A673 (cell line): ENCODE measurements at regions not wholly inside any gene's neighbourhood (a gene's known extent, or its start where the extent isn't known, plus 50 kb on each side); places are given as distances from the start of the nearest gene placed in this dataset.

ENCODE experiments used
- BruUV-seq: library from RNA; stranded (reverse); fragments of 400-500 nt; replicated peaks from 2 replicates; lab custom pipeline; 2021; lab: Mats Ljungman, UMichigan
- CTCF ChIA-PET: fragments of 300-600 bp; sonication (Branson Sonifier 250); formaldehyde crosslinking; loops from one replicate; lab custom pipeline; 2022; ENCODE audit warnings: antibody characterized with exemption; lab: Charles Lee
- POLR2A ChIA-PET: fragments of 300-600 bp; sonication (Branson Sonifier 250); formaldehyde crosslinking; loops from one replicate; lab custom pipeline; 2022; ENCODE audit warnings: antibody characterized with exemption; ENCODE audit not compliant: low non-redundant PET; lab: Charles Lee
- DNase-seq: peaks from one replicate; pipeline ENCODE4 v3.0.0-alpha.2; 2015; ENCODE audit warnings: low spot score
- H3K27ac ChIP-seq: fragments of 200-600 bp; sonication (generic); 2 replicates; pipeline ENCODE4 v1.5.1; 2016; ENCODE audit warnings: mixed run types, low read depth, mild to moderate bottlenecking, mixed read lengths, antibody characterized with exemption, low read length; ENCODE audit not compliant: poor library complexity, severe bottlenecking
- H3K27me3 ChIP-seq: fragments of 200-600 bp; sonication (generic); replicated peaks from 2 replicates; pipeline ENCODE4 v1.6.1; 2017; ENCODE audit warnings: mixed run types, low read depth, mild to moderate bottlenecking, mixed read lengths, antibody characterized with exemption, low read length; ENCODE audit not compliant: insufficient read depth, poor library complexity
- H3K36me3 ChIP-seq: fragments of 200-600 bp; sonication (generic); 2 replicates; pipeline ENCODE4 v1.6.1; 2016; ENCODE audit warnings: mixed run types, mild to moderate bottlenecking, mixed read lengths, antibody characterized with exemption, low read length; ENCODE audit not compliant: insufficient read depth, poor library complexity, severe bottlenecking
- H3K4me1 ChIP-seq: fragments of 200-600 bp; sonication (generic); 2 replicates; pipeline ENCODE4 v1.6.1; 2017; ENCODE audit warnings: mixed run types, mild to moderate bottlenecking, mixed read lengths, antibody characterized with exemption, low read length; ENCODE audit not compliant: insufficient read depth, poor library complexity, severe bottlenecking
- H3K4me3 ChIP-seq: fragments of 200-600 bp; sonication (generic); 2 replicates; pipeline ENCODE4 v1.5.1; 2016; ENCODE audit warnings: low read depth, mixed run types, mild to moderate bottlenecking, mixed read lengths, low read length; ENCODE audit not compliant: poor library complexity, severe bottlenecking
- H3K9me3 ChIP-seq: fragments of 200-600 bp; sonication (generic); 2 replicates; pipeline ENCODE4 v1.6.1; 2016; ENCODE audit warnings: mixed run types, low read depth, mild to moderate bottlenecking, mixed read lengths, antibody characterized with exemption, low read length; ENCODE audit not compliant: poor library complexity, severe bottlenecking
- EZH2 ChIP-seq: fragments of 200-600 bp; sonication (generic); IDR thresholded peaks from 2 replicates; pipeline ENCODE4 v1.6.1; 2017; ENCODE audit warnings: borderline replicate concordance, low read depth, mild to moderate bottlenecking, mixed read lengths, antibody characterized with exemption, low read length; ENCODE audit not compliant: poor library complexity, severe bottlenecking
- intact Hi-C: fragments of 100-400 bp; cut with micrococcal nuclease; formaldehyde crosslinking; loops from one replicate; pipeline ENCODE4 v1.10.0; 2022; ENCODE audit not compliant: unreplicated experiment
- TF ChIP-seq, protein P1 (sequence below): fragments of 300-800, 200-600 bp; sonication (generic); conservative IDR thresholded peaks from 2 replicates; pipeline ENCODE4 v1.5.1; 2017; ENCODE audit warnings: low read depth, mild to moderate bottlenecking, antibody characterized with exemption, low read length, moderate library complexity, mixed read lengths

DNA sequence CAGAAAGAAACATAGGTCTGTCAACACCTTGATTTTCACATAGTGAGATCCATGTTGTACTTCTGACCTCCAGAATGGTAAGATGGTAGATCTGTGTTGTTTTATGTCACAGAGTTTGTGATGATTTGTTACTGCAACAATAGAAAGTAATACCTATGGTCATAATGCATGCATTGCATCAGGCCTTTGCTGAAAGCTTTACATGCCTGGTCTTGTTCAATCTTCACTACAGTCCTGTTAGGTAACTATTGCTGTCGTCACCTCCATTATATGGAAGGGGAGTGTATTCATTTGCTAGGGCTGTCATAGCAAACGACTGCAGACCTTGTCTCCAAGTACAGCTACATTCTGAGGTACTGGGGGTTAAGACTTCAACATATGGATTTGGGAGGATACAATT is 243.5 kb downstream of the ANAPC1 start:
- TF ChIP-seq, protein P1, sequence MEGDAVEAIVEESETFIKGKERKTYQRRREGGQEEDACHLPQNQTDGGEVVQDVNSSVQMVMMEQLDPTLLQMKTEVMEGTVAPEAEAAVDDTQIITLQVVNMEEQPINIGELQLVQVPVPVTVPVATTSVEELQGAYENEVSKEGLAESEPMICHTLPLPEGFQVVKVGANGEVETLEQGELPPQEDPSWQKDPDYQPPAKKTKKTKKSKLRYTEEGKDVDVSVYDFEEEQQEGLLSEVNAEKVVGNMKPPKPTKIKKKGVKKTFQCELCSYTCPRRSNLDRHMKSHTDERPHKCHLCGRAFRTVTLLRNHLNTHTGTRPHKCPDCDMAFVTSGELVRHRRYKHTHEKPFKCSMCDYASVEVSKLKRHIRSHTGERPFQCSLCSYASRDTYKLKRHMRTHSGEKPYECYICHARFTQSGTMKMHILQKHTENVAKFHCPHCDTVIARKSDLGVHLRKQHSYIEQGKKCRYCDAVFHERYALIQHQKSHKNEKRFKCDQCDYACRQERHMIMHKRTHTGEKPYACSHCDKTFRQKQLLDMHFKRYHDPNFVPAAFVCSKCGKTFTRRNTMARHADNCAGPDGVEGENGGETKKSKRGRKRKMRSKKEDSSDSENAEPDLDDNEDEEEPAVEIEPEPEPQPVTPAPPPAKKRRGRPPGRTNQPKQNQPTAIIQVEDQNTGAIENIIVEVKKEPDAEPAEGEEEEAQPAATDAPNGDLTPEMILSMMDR = no peak
- TF ChIP-seq EZH2 = no peak
- DNase-seq = no peak
- BruUV-seq = no TSS peak
- no peaks in the 10 kb centered on the region for H3K27me3 ChIP-seq
- H3K36me3 ChIP-seq = no peaks in the 10 kb centered on the region
- ChIA-PET POLR2A (no interaction called here), CTCF (no interaction called here)
- H3K4me3 ChIP-seq = no peak overlapping the region
- H3K4me1 ChIP-seq = no peaks in the 10 kb centered on the region
- intact Hi-C loops = no loop called here
- H3K27ac ChIP-seq = no peak overlapping the region
- no peaks in the 10 kb centered on the region for H3K9me3 ChIP-seq

DNA sequence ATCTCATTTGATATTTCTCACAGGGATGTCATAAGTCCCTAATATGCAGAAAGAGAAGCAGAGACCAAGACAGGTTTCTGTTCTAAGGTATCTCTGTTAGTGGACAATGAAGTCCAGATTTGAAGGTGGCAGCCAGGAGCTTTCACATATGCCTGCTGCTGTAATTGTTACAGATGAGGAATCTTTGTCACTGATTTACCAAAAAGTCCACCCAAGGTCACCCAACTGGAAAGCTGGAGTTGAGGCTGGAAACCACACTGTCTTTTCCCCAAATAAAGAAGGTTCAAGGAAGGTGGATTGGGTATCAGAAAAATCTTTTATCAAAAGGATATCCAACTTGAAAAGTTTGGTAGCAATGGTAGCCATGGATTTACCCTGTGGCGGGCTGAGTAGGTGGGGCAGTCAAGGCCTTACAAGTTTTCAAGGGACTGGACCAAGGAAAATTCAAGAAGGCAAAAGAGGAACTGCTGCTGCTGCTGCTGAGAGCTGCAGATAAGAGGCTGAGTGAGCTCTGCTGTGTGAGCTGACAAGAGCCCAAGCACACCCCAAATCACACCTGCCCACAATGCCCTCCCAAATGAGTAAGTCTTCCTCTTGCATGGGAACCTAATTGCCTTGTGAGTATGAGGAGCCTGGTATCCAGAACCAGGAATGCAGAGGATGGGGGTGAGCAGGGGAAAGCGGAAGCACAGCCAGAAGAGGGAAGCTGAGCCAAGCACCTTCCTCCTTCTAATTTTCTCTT is 241.2 kb downstream of the ANAPC1 start:
- TF ChIP-seq EZH2 = no peak
- TF ChIP-seq, protein P1 = no peak
- intact Hi-C loops = no loop called here
- Histone ChIP-seq H3K27ac (no peak overlapping the region), H3K4me1 (no peaks in the 10 kb centered on the region), H3K4me3 (no peak overlapping the region), H3K9me3 (peaks cover 7% of the 10 kb centered on the region), H3K36me3 (no peaks in the 10 kb centered on the region), H3K27me3 (no peaks in the 10 kb centered on the region)
- no TSS peak for BruUV-seq
- no peak for DNase-seq
- CTCF ChIA-PET = no interaction called here
- POLR2A ChIA-PET = no interaction called here

DNA sequence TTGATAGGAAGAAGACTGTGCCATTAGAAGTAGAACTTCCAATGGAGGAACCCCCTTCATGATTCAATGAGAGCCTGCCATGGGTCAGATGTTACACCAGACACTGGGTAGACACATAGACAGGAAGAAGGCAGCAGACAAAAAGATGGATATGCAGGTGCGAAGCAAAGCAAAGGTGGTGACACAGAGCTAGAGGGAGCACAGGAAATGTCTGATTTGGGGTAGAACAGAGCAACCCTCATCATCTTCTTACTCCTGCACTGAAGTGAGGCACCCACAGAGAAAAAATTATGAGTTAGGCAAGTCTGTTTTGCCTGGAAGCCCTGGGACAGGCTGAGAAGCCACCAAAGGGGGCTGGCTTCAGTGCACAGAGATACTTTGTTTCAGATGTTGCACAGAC is 240.2 kb downstream of the ANAPC1 start:
- intact Hi-C loops = no loop called here
- no peaks in the 10 kb centered on the region for H3K27me3 ChIP-seq
- no peaks in the 10 kb centered on the region for H3K4me1 ChIP-seq
- no peak overlapping the region for H3K4me3 ChIP-seq
- POLR2A ChIA-PET = no interaction called here
- TF ChIP-seq EZH2 = no peak
- TF ChIP-seq, protein P1 = no peak
- H3K9me3 ChIP-seq = peaks cover 7% of the 10 kb centered on the region
- H3K27ac ChIP-seq = no peak overlapping the region
- BruUV-seq = no TSS peak
- no peaks in the 10 kb centered on the region for H3K36me3 ChIP-seq
- CTCF ChIA-PET = interaction anchor here (0.7 kb wide), 1 partner anchor 18 kb away, joined by 3 read pairs; no protein-coding TSS in a partner anchor
- DNase-seq = no peak
